ENCODE measurements at regions not wholly inside any gene's neighbourhood (a gene's known extent, or its start where the extent isn't known, plus 50 kb on each side); places are given as distances from the start of the nearest gene placed in this dataset.

- H3K9me3 ChIP-seq (ENCODE audit: control insufficient read depth, low read depth, low read length), result no peaks in the 10 kb centered on the region
- no peak for DNase-seq
- H3K27ac ChIP-seq (ENCODE audit: low read length), result no peak overlapping the region
- H3K4me3 ChIP-seq (ENCODE audit: low read length), result no peak overlapping the region
- no peaks in the 10 kb centered on the region for H3K4me1 ChIP-seq (ENCODE audit: control insufficient read depth, insufficient read depth, low read length)
- H3K27me3 ChIP-seq (ENCODE audit: control insufficient read depth, insufficient read depth, low read length), result no peaks in the 10 kb centered on the region
- no peaks in the 10 kb centered on the region for H3K36me3 ChIP-seq (ENCODE audit: control insufficient read depth, insufficient read depth, low read length)
- WGBS (ENCODE audit: insufficient coverage, low lambda C conversion rate), result no CpG with 5 or more reads among the region's 5 CpGs
These were observed 1421.2 kb upstream of the RAG2 start for GRCh38 chr11:38019072-38019775.

GRCh38 chr11:38014405-38014804, 1416.4 kb upstream of the RAG2 start:
- DNase-seq, result no peak
- WGBS (ENCODE audit: insufficient coverage, low lambda C conversion rate), result no CpG with 5 or more reads among the region's 1 CpG
- no peak overlapping the region for H3K4me3 ChIP-seq (ENCODE audit: low read length)
- no peaks in the 10 kb centered on the region for H3K36me3 ChIP-seq (ENCODE audit: control insufficient read depth, insufficient read depth, low read length)
- no peaks in the 10 kb centered on the region for H3K9me3 ChIP-seq (ENCODE audit: control insufficient read depth, low read depth, low read length)
- no peak overlapping the region for H3K27ac ChIP-seq (ENCODE audit: low read length)
- H3K27me3 ChIP-seq (ENCODE audit: control insufficient read depth, insufficient read depth, low read length), result no peaks in the 10 kb centered on the region
- no peaks in the 10 kb centered on the region for H3K4me1 ChIP-seq (ENCODE audit: control insufficient read depth, insufficient read depth, low read length)

- no peaks in the 10 kb centered on the region for H3K27me3 ChIP-seq (ENCODE audit: control insufficient read depth, insufficient read depth, low read length)
- WGBS (ENCODE audit: insufficient coverage, low lambda C conversion rate), result 100% methylated on average over 3 of the region's 8 CpGs
- H3K4me1 ChIP-seq (ENCODE audit: control insufficient read depth, insufficient read depth, low read length), result no peaks in the 10 kb centered on the region
- H3K27ac ChIP-seq (ENCODE audit: low read length), result no peak overlapping the region
- no peak overlapping the region for H3K4me3 ChIP-seq (ENCODE audit: low read length)
- H3K9me3 ChIP-seq (ENCODE audit: control insufficient read depth, low read depth, low read length), result no peaks in the 10 kb centered on the region
- no peaks in the 10 kb centered on the region for H3K36me3 ChIP-seq (ENCODE audit: control insufficient read depth, insufficient read depth, low read length)
- no peak for DNase-seq
These were observed 1415.1 kb upstream of the RAG2 start for GRCh38 chr11:38013157-38013556.

GRCh38 chr11:38011496-38011895, 1413.5 kb upstream of the RAG2 start:
- no peak for DNase-seq
- H3K9me3 ChIP-seq (ENCODE audit: control insufficient read depth, low read depth, low read length), result no peaks in the 10 kb centered on the region

GRCh38 chr11:38009932-38010331, 1411.9 kb upstream of the RAG2 start:
- Histone ChIP-seq H3K27me3 (ENCODE audit: control insufficient read depth, insufficient read depth, low read length) (no peaks in the 10 kb centered on the region), H3K4me3 (ENCODE audit: low read length) (no peak overlapping the region)
- WGBS (ENCODE audit: insufficient coverage, low lambda C conversion rate), result 100% methylated on average over 1 of the region's 1 CpG

More at GRCh38 chr11:38011496-38011895, 1413.5 kb upstream of the RAG2 start:
- Histone ChIP-seq H3K4me1 (ENCODE audit: control insufficient read depth, insufficient read depth, low read length) (no peaks in the 10 kb centered on the region), H3K36me3 (ENCODE audit: control insufficient read depth, insufficient read depth, low read length) (no peaks in the 10 kb centered on the region), H3K27ac (ENCODE audit: low read length) (no peak overlapping the region), H3K27me3 (ENCODE audit: control insufficient read depth, insufficient read depth, low read length) (no peaks in the 10 kb centered on the region), H3K4me3 (ENCODE audit: low read length) (no peak overlapping the region)

GRCh38 chr11:38006466-38006865, 1408.4 kb upstream of the RAG2 start:
- H3K27ac ChIP-seq (ENCODE audit: low read length), result no peak overlapping the region

More at GRCh38 chr11:38009932-38010331, 1411.9 kb upstream of the RAG2 start:
- Histone ChIP-seq H3K9me3 (ENCODE audit: control insufficient read depth, low read depth, low read length) (no peaks in the 10 kb centered on the region), H3K36me3 (ENCODE audit: control insufficient read depth, insufficient read depth, low read length) (no peaks in the 10 kb centered on the region), H3K27ac (ENCODE audit: low read length) (no peak overlapping the region), H3K4me1 (ENCODE audit: control insufficient read depth, insufficient read depth, low read length) (no peaks in the 10 kb centered on the region)
- no peak for DNase-seq

GRCh38 chr11:38005597-38005996, 1407.6 kb upstream of the RAG2 start:
- Histone ChIP-seq H3K27me3 (ENCODE audit: control insufficient read depth, insufficient read depth, low read length) (no peaks in the 10 kb centered on the region), H3K9me3 (ENCODE audit: control insufficient read depth, low read depth, low read length) (no peaks in the 10 kb centered on the region), H3K27ac (ENCODE audit: low read length) (no peak overlapping the region), H3K36me3 (ENCODE audit: control insufficient read depth, insufficient read depth, low read length) (no peaks in the 10 kb centered on the region), H3K4me1 (ENCODE audit: control insufficient read depth, insufficient read depth, low read length) (no peaks in the 10 kb centered on the region), H3K4me3 (ENCODE audit: low read length) (no peak overlapping the region)
- DNase-seq, result no peak
- no CpG with 5 or more reads among the region's 2 CpGs for WGBS (ENCODE audit: insufficient coverage, low lambda C conversion rate)

More at GRCh38 chr11:38006466-38006865, 1408.4 kb upstream of the RAG2 start:
- Histone ChIP-seq H3K4me1 (ENCODE audit: control insufficient read depth, insufficient read depth, low read length) (no peaks in the 10 kb centered on the region), H3K4me3 (ENCODE audit: low read length) (no peak overlapping the region), H3K27me3 (ENCODE audit: control insufficient read depth, insufficient read depth, low read length) (no peaks in the 10 kb centered on the region), H3K36me3 (ENCODE audit: control insufficient read depth, insufficient read depth, low read length) (no peaks in the 10 kb centered on the region), H3K9me3 (ENCODE audit: control insufficient read depth, low read depth, low read length) (no peaks in the 10 kb centered on the region)
- no peak for DNase-seq

GRCh38 chr11:37999171-37999570, 1401.1 kb upstream of the RAG2 start:
- Histone ChIP-seq H3K36me3 (ENCODE audit: control insufficient read depth, insufficient read depth, low read length) (no peaks in the 10 kb centered on the region), H3K27ac (ENCODE audit: low read length) (no peak overlapping the region), H3K4me3 (ENCODE audit: low read length) (no peak overlapping the region), H3K4me1 (ENCODE audit: control insufficient read depth, insufficient read depth, low read length) (no peaks in the 10 kb centered on the region), H3K27me3 (ENCODE audit: control insufficient read depth, insufficient read depth, low read length) (no peaks in the 10 kb centered on the region), H3K9me3 (ENCODE audit: control insufficient read depth, low read depth, low read length) (no peaks in the 10 kb centered on the region)
- WGBS (ENCODE audit: insufficient coverage, low lambda C conversion rate), result 88% methylated on average over 2 of the region's 3 CpGs
- DNase-seq, result no peak

GRCh38 chr11:37995886-37996285, 1397.8 kb upstream of the RAG2 start:
- Histone ChIP-seq H3K27ac (ENCODE audit: low read length) (no peak overlapping the region), H3K36me3 (ENCODE audit: control insufficient read depth, insufficient read depth, low read length) (no peaks in the 10 kb centered on the region), H3K27me3 (ENCODE audit: control insufficient read depth, insufficient read depth, low read length) (no peaks in the 10 kb centered on the region), H3K4me1 (ENCODE audit: control insufficient read depth, insufficient read depth, low read length) (no peaks in the 10 kb centered on the region), H3K9me3 (ENCODE audit: control insufficient read depth, low read depth, low read length) (no peaks in the 10 kb centered on the region), H3K4me3 (ENCODE audit: low read length) (no peak overlapping the region)
- no peak for DNase-seq
- WGBS (ENCODE audit: insufficient coverage, low lambda C conversion rate), result 100% methylated on average over 1 of the region's 2 CpGs

GRCh38 chr11:37988031-37988430, 1390.0 kb upstream of the RAG2 start:
- Histone ChIP-seq H3K9me3 (ENCODE audit: control insufficient read depth, low read depth, low read length) (no peaks in the 10 kb centered on the region), H3K36me3 (ENCODE audit: control insufficient read depth, insufficient read depth, low read length) (no peaks in the 10 kb centered on the region), H3K27ac (ENCODE audit: low read length) (no peak overlapping the region), H3K4me1 (ENCODE audit: control insufficient read depth, insufficient read depth, low read length) (no peaks in the 10 kb centered on the region), H3K4me3 (ENCODE audit: low read length) (no peak overlapping the region), H3K27me3 (ENCODE audit: control insufficient read depth, insufficient read depth, low read length) (no peaks in the 10 kb centered on the region)
- WGBS (ENCODE audit: insufficient coverage, low lambda C conversion rate), result no CpG with 5 or more reads among the region's 3 CpGs
- DNase-seq, result peak in 1 of 2 donors; percentile 15

- DNase-seq, result no peak
- Histone ChIP-seq H3K4me3 (ENCODE audit: low read length) (no peak overlapping the region), H3K27me3 (ENCODE audit: control insufficient read depth, insufficient read depth, low read length) (no peaks in the 10 kb centered on the region), H3K4me1 (ENCODE audit: control insufficient read depth, insufficient read depth, low read length) (no peaks in the 10 kb centered on the region), H3K9me3 (ENCODE audit: control insufficient read depth, low read depth, low read length) (no peaks in the 10 kb centered on the region), H3K36me3 (ENCODE audit: control insufficient read depth, insufficient read depth, low read length) (no peaks in the 10 kb centered on the region), H3K27ac (ENCODE audit: low read length) (no peak overlapping the region)
- no CpG with 5 or more reads among the region's 1 CpG for WGBS (ENCODE audit: insufficient coverage, low lambda C conversion rate)
These were observed 1387.0 kb upstream of the RAG2 start for GRCh38 chr11:37984991-37985390.
